Lung (tissue), 11 donors: ENCODE measurements at regions not wholly inside any gene's neighbourhood (a gene's known extent, or its start where the extent isn't known, plus 50 kb on each side); places are given as distances from the start of the nearest gene placed in this dataset.

Experiments
- ATAC-seq: fragments of 200-7000 bp; cut with Tn5 transposase; one replicate; pipeline ENCODE4 v1.9.1; 2020; ENCODE audit warnings: moderate number of reproducible peaks; ENCODE audit not compliant: insufficient read depth, low FRiP score
- DNase-seq, 3 donors: peaks; one replicate each; pipeline ENCODE4 v3.0.0-alpha.2; 2013 to 2017
- H3K27ac ChIP-seq, 2 donors: one replicate each; pipeline ENCODE4 v1.5.1; 2013; ENCODE audit warnings: mild to moderate bottlenecking in 2 of 2, moderate library complexity in 2 of 2, control low read depth in 1 of 2, inconsistent platforms in 1 of 2, low read depth in 1 of 2, low read length in 1 of 2
- H3K27me3 ChIP-seq, 3 donors: one replicate each; pipeline ENCODE4 v1.5.1; 2013; ENCODE audit warnings: low read length in 2 of 3; ENCODE audit not compliant: control insufficient read depth in 3 of 3, insufficient read depth in 3 of 3
- H3K36me3 ChIP-seq, 4 donors: one replicate each; pipeline ENCODE4 v1.5.1; 2013; ENCODE audit warnings: low read length in 4 of 4, mild to moderate bottlenecking in 1 of 4, moderate library complexity in 1 of 4; ENCODE audit not compliant: control insufficient read depth in 4 of 4, insufficient read depth in 4 of 4
- H3K4me1 ChIP-seq, 5 donors: one replicate each; pipeline ENCODE4 v1.5.1; 2013; ENCODE audit warnings: low read length in 5 of 5, mild to moderate bottlenecking in 2 of 5, moderate library complexity in 1 of 5; ENCODE audit not compliant: control insufficient read depth in 5 of 5, insufficient read depth in 5 of 5
- H3K4me3 ChIP-seq: one replicate; pipeline ENCODE4 v1.5.1; 2013; ENCODE audit warnings: mild to moderate bottlenecking, control low read depth, moderate library complexity
- H3K9ac ChIP-seq, 2 donors: one replicate each; pipeline ENCODE4 v1.5.1; 2013; ENCODE audit warnings: low read length in 2 of 2, control low read depth in 1 of 2; ENCODE audit not compliant: insufficient read depth in 1 of 2
- H3K9me3 ChIP-seq, 4 donors: one replicate each; pipeline ENCODE4 v1.5.1; 2013; ENCODE audit warnings: low read length in 3 of 4, mild to moderate bottlenecking in 1 of 4, moderate library complexity in 1 of 4; ENCODE audit not compliant: control insufficient read depth in 4 of 4, insufficient read depth in 3 of 4
- WGBS, 2 donors: extraction: QIAGEN DNeasy Blood & Tissue Kit; methylation state at CpG; one replicate each; pipeline ENCODE4 v1.1.7; 2013; 5-methylcytosine and 5-hydroxymethylcytosine counted together
- TF ChIP-seq, protein P1 (sequence below): IDR thresholded peaks from 2 replicates; pipeline ENCODE4 v1.5.1; 2012; ENCODE audit warnings: mild to moderate bottlenecking; ENCODE audit errors: control extremely low read depth, extremely low read depth
- donor health status: control.
- donor health status: control.
- donor health status: Bipolar disorder and iron deficiency.
- donor health status: healthy.
- donor health status: DM: yes; HTN: yes; CAD: no.

DNA sequence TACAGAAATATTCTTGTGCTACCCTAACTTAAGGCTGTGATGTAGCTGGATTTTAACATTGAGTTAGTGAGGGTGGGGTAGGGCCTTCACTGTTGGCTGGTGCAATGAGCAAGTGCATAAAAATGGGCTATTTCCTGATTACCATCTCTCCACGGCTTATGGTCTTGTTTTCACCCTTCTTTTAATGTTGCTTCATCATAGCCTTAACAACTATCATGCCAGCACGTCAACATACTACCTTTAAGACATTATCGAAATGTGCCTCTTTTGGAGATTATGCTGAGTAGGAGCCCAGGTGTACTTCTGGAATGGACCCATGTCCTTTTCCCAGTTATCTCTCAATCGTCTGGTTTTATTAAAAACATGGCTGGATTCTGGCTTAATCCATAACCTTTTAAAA is 350.9 kb upstream of the ACTBL2 start:
- WGBS, 2 donors: 91 to 92% methylated on average over 4 of the region's 4 CpGs
- ATAC-seq (no peak), DNase-seq (no peak)
- Histone ChIP-seq H3K4me3 (no peak overlapping the region), H3K36me3 (no peaks in the 10 kb centered on the region), H3K4me1 (peaks cover 0 to 3% (median 0%) of the 10 kb centered on the region in 5 donors), H3K27ac (no peak overlapping the region), H3K27me3 (no peaks in the 10 kb centered on the region), H3K9me3 (no peaks in the 10 kb centered on the region), H3K9ac (no peak overlapping the region)
- TF ChIP-seq, protein P1, sequence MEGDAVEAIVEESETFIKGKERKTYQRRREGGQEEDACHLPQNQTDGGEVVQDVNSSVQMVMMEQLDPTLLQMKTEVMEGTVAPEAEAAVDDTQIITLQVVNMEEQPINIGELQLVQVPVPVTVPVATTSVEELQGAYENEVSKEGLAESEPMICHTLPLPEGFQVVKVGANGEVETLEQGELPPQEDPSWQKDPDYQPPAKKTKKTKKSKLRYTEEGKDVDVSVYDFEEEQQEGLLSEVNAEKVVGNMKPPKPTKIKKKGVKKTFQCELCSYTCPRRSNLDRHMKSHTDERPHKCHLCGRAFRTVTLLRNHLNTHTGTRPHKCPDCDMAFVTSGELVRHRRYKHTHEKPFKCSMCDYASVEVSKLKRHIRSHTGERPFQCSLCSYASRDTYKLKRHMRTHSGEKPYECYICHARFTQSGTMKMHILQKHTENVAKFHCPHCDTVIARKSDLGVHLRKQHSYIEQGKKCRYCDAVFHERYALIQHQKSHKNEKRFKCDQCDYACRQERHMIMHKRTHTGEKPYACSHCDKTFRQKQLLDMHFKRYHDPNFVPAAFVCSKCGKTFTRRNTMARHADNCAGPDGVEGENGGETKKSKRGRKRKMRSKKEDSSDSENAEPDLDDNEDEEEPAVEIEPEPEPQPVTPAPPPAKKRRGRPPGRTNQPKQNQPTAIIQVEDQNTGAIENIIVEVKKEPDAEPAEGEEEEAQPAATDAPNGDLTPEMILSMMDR: no peak

DNA sequence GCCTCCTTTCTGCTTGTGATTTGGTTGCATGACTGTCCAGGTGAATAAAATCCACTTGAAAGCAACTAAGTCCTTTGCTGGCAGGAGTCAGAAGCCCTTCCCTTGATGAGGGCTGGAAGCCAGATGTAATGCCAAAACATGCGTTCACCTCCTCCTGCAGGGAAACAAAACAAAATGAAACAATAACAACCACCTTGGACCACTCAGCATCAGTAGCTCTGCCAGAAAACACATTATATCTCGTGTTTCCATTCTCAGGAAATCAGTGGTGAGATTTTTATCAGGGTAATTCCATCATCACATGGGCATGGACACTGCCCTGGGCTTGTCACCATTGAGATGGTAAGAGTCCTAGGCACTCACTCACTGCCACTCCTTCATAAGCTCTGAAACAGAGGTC is 350.3 kb upstream of the ACTBL2 start:
- 44 to 59% methylated on average over 2 of the region's 2 CpGs for WGBS, 2 donors

DNA sequence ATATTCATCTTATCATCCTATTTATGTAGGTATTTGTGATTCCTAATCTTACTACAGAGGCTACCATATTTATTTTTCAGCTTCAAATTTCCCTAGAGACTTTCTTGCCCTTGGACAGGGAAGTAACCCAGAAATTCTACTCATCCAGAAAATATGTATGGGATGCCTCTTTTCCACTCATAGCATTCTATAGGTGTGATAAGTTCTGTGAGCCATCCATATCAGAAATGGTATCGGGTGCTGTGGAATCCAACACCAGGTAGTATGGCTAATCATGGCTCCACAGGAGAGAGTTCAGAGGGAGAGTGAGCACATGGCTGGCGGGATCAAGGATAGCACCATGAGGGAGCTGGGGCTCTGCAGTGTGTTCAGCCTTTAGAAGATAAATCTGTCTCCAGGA is 349.3 kb upstream of the ACTBL2 start:
- H3K36me3 ChIP-seq: no peaks in the 10 kb centered on the region
- no peak overlapping the region for H3K9ac ChIP-seq
- no peak overlapping the region for H3K4me3 ChIP-seq
- TF ChIP-seq, protein P1: no peak
- no peaks in the 10 kb centered on the region for H3K27me3 ChIP-seq
- 91 to 96% methylated on average over 2 of the region's 2 CpGs for WGBS, 2 donors
- no peaks in the 10 kb centered on the region for H3K9me3 ChIP-seq
- H3K4me1 ChIP-seq: no peaks in the 10 kb centered on the region
- DNase-seq (no peak), ATAC-seq (no peak)
- no peak overlapping the region for H3K27ac ChIP-seq

More for the DNA sequence above, 350.3 kb upstream of the ACTBL2 start:
- Histone ChIP-seq H3K36me3 (no peaks in the 10 kb centered on the region), H3K9me3 (no peaks in the 10 kb centered on the region), H3K27ac (no peak overlapping the region), H3K27me3 (no peaks in the 10 kb centered on the region), H3K4me3 (no peak overlapping the region), H3K9ac (no peak overlapping the region), H3K4me1 (peaks cover 0 to 1% (median 0%) of the 10 kb centered on the region in 5 donors)
- TF ChIP-seq, protein P1: no peak
- ATAC-seq (no peak), DNase-seq (no peak)

DNA sequence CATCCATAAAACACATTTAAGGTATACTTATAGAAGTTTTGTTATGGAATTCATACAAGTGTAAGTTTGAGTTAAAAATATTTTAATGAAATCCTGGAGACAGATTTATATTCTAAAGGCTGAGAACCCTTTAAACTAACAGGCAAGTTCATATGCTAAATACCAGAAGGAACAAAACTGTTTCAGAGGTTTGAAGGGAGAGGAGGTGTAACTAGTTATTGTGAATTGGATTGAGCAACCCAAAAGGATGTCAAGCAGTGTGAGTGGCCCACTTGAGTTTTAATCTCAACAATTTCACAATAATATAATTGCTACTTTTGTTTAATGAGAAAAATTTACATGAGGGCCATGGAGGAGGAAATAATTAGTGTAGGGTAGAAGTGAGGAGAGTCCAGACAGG is 348.5 kb upstream of the ACTBL2 start:
- no peak overlapping the region for H3K27ac ChIP-seq
- H3K4me3 ChIP-seq: no peak overlapping the region
- H3K9ac ChIP-seq: no peak overlapping the region
- TF ChIP-seq, protein P1: no peak
- H3K9me3 ChIP-seq: no peaks in the 10 kb centered on the region
- no peaks in the 10 kb centered on the region for H3K27me3 ChIP-seq
- H3K4me1 ChIP-seq: no peaks in the 10 kb centered on the region
- DNase-seq (no peak), ATAC-seq (no peak)
- H3K36me3 ChIP-seq: no peaks in the 10 kb centered on the region
